H1 (cell line): ENCODE measurements at regions not wholly inside any gene's neighbourhood (a gene's known extent, or its start where the extent isn't known, plus 50 kb on each side); places are given as distances from the start of the nearest gene placed in this dataset.

ENCODE experiments used
- CTCF ChIA-PET: fragments of 300-600 bp; sonication (Branson Sonifier 250); formaldehyde crosslinking; loops from one replicate; lab custom pipeline; 2021; ENCODE audit not compliant: partially characterized antibody; lab: Charles Lee
- POLR2A ChIA-PET: fragments of 300-600 bp; sonication (Branson Sonifier 250); formaldehyde crosslinking; loops from one replicate; lab custom pipeline; 2021; ENCODE audit warnings: inconsistent platforms; ENCODE audit not compliant: partially characterized antibody; lab: Charles Lee
- DNase-seq, 2 experiments: peaks; one replicate each; pipeline versions ENCODE4 v3.0.0 to v3.0.0-alpha.2; 2010 to 2022; ENCODE audit warnings: low spot score in 2 of 2, low read depth in 1 of 2, mixed read lengths in 1 of 2
- FAIRE-seq: peaks from 2 replicates; lab custom pipeline; 2011; peaks lifted over from hg19 to GRCh38; lab: Jason Lieb, UNC
- H2AFZ ChIP-seq: 2 replicates; pipeline ENCODE4 v1.8.1; 2012; ENCODE audit warnings: low read length, inconsistent platforms
- H2AK5ac ChIP-seq: 2 replicates; pipeline ENCODE4 v1.6.1; 2013; ENCODE audit warnings: low read depth, low read length
- H2BK120ac ChIP-seq: replicated peaks from 2 replicates; pipeline ENCODE3; 2013; ENCODE audit warnings: low read depth, low read length, inconsistent platforms
- H2BK12ac ChIP-seq: 2 replicates; pipeline ENCODE4 v1.6.1; 2013; ENCODE audit warnings: low read depth, low read length
- H2BK15ac ChIP-seq: 2 replicates; pipeline ENCODE4 v1.6.1; 2013; ENCODE audit warnings: low read length
- H2BK20ac ChIP-seq: 2 replicates; pipeline ENCODE4 v1.6.1; 2013; ENCODE audit warnings: low read length
- H2BK5ac ChIP-seq: 2 replicates; pipeline ENCODE4 v1.6.1; 2013; ENCODE audit warnings: low read depth, low read length
- H3K14ac ChIP-seq: 2 replicates; pipeline ENCODE4 v1.6.1; 2013; ENCODE audit warnings: inconsistent platforms; ENCODE audit not compliant: insufficient read length
- H3K18ac ChIP-seq: 2 replicates; pipeline ENCODE4 v1.6.1; 2013; ENCODE audit warnings: low read length; ENCODE audit errors: extremely low read depth
- H3K23ac ChIP-seq: 2 replicates; pipeline ENCODE4 v1.6.1; 2013; ENCODE audit warnings: inconsistent platforms; ENCODE audit not compliant: insufficient read length
- H3K23me2 ChIP-seq: 2 replicates; pipeline ENCODE4 v1.6.1; 2013; ENCODE audit warnings: low read depth, low read length
- H3K27ac ChIP-seq: 2 replicates; pipeline ENCODE4 v1.6.1; 2011; ENCODE audit warnings: low read depth, low read length, inconsistent platforms
- H3K27me3 ChIP-seq, 4 experiments: replicated peaks in 1 of 4; 1 replicate in 1 of 4; 2 replicates in 3 of 4; pipeline versions ENCODE4 v1.6.1 to v1.8.1; 2011 to 2013; ENCODE audit warnings: low read length in 3 of 4, mild to moderate bottlenecking in 3 of 4, inconsistent platforms in 2 of 4, mixed read lengths in 2 of 4, moderate library complexity in 1 of 4; ENCODE audit not compliant: control insufficient read depth in 3 of 4, insufficient read depth in 3 of 4; ENCODE audit errors: extremely low read depth in 1 of 4
- H3K36me3 ChIP-seq, 4 experiments: 2 replicates each; pipeline versions ENCODE4 v1.6.1 to v1.8.1; 2011 to 2013; ENCODE audit warnings: mild to moderate bottlenecking in 4 of 4, low read length in 3 of 4, moderate library complexity in 2 of 4, control low read depth in 1 of 4, inconsistent platforms in 1 of 4; ENCODE audit not compliant: insufficient read depth in 4 of 4, control insufficient read depth in 2 of 4
- H3K4ac ChIP-seq: replicated peaks from 2 replicates; pipeline ENCODE3; 2013; ENCODE audit warnings: low read length, low read depth, mixed read lengths, inconsistent platforms; ENCODE audit not compliant: insufficient read length
- H3K4me1 ChIP-seq, 4 experiments: replicated peaks in 1 of 4; 1 replicate in 1 of 4; 2 replicates in 3 of 4; pipeline versions ENCODE4 v1.6.1 to v1.8.1; 2011 to 2013; ENCODE audit warnings: low read length in 3 of 4, inconsistent platforms in 2 of 4, mixed read lengths in 1 of 4; ENCODE audit not compliant: insufficient read depth in 4 of 4, control insufficient read depth in 3 of 4
- H3K4me2 ChIP-seq, 2 experiments: 2 replicates each; pipeline versions ENCODE4 v1.6.1 to v1.8.1; 2011 to 2013; ENCODE audit warnings: low read depth in 2 of 2, low read length in 2 of 2, control low read depth in 1 of 2, inconsistent platforms in 1 of 2, mild to moderate bottlenecking in 1 of 2; ENCODE audit not compliant: insufficient read depth in 1 of 2
- H3K4me3 ChIP-seq, 4 experiments: fragments of 200-600, 300-600 bp in 1 of 4; sonication (generic), shearing (Covaris generic), sonication (Bioruptor Twin) in 1 of 4; 2 replicates each; pipeline versions ENCODE4 v1.5.1 to v1.8.1; 2011 to 2016; ENCODE audit warnings: low read length in 4 of 4, low read depth in 3 of 4, control low read depth in 2 of 4, inconsistent platforms in 2 of 4, mild to moderate bottlenecking in 2 of 4, mixed read lengths in 1 of 4, moderate library complexity in 1 of 4; ENCODE audit not compliant: insufficient read depth in 2 of 4; ENCODE audit errors: extremely low read depth in 1 of 4
- H3K56ac ChIP-seq: replicated peaks from 2 replicates; pipeline ENCODE3; 2013; ENCODE audit warnings: low read depth, mild to moderate bottlenecking, mixed read lengths, low read length, inconsistent platforms; ENCODE audit not compliant: insufficient read length
- H3K79me1 ChIP-seq: 2 replicates; pipeline ENCODE4 v1.6.1; 2013; ENCODE audit warnings: low read depth, low read length, control low read depth
- H3K79me2 ChIP-seq, 2 experiments: 2 replicates each; pipeline versions ENCODE4 v1.6.1 to v1.8.1; 2012 to 2013; ENCODE audit warnings: low read length in 2 of 2, mild to moderate bottlenecking in 2 of 2, inconsistent platforms in 1 of 2; ENCODE audit not compliant: insufficient read depth in 2 of 2, control insufficient read depth in 1 of 2
- H3K9ac ChIP-seq, 4 experiments: replicated peaks in 1 of 4; 1 replicate in 1 of 4; 2 replicates in 3 of 4; pipeline versions ENCODE4 v1.6.1 to v1.8.1; 2011 to 2013; ENCODE audit warnings: low read depth in 3 of 4, low read length in 3 of 4, control low read depth in 2 of 4, mild to moderate bottlenecking in 2 of 4, moderate library complexity in 2 of 4, inconsistent platforms in 1 of 4; ENCODE audit errors: extremely low read depth in 1 of 4
- H3K9me3 ChIP-seq, 2 experiments: 2 replicates each; pipeline versions ENCODE4 v1.6.1 to v1.8.1; 2012 to 2013; ENCODE audit warnings: mild to moderate bottlenecking in 2 of 2, moderate library complexity in 2 of 2, control low read depth in 1 of 2, inconsistent platforms in 1 of 2, low read depth in 1 of 2, low read length in 1 of 2, mixed read lengths in 1 of 2; ENCODE audit not compliant: insufficient read depth in 2 of 2
- H4K20me1 ChIP-seq, 2 experiments: replicated peaks in 1 of 2; 2 replicates each; pipeline versions ENCODE3 to v1.8.1; 2011 to 2013; ENCODE audit warnings: inconsistent platforms in 2 of 2, low read length in 2 of 2, mild to moderate bottlenecking in 1 of 2; ENCODE audit not compliant: insufficient read depth in 2 of 2, control insufficient read depth in 1 of 2
- H4K5ac ChIP-seq: 2 replicates; pipeline ENCODE4 v1.6.1; 2013; ENCODE audit warnings: low read length, low read depth, mixed read lengths, inconsistent platforms; ENCODE audit not compliant: insufficient read length
- H4K8ac ChIP-seq: 2 replicates; pipeline ENCODE4 v1.8.0; 2013; ENCODE audit warnings: mild to moderate bottlenecking, moderate library complexity, low read length, inconsistent platforms; ENCODE audit not compliant: insufficient read depth; ENCODE audit errors: extremely low read depth
- H4K91ac ChIP-seq: replicated peaks from 2 replicates; pipeline ENCODE3; 2013; ENCODE audit warnings: low read length, mixed read lengths, inconsistent platforms; ENCODE audit not compliant: insufficient read length
- ASH2L ChIP-seq: fragments of 200-600, 300-600 bp; sonication (generic); IDR thresholded peaks from one replicate; pipeline ENCODE4 v1.7.1; 2017; ENCODE audit warnings: low read length
- ATF2 ChIP-seq: IDR thresholded peaks from 2 replicates; pipeline ENCODE4 v1.6.1; 2012; ENCODE audit warnings: low read length, inconsistent platforms
- CEBPB ChIP-seq: IDR thresholded peaks from 2 replicates; pipeline ENCODE4 v1.6.1; 2012; ENCODE audit warnings: low read depth, low read length
- CHD1 ChIP-seq: IDR thresholded peaks from 2 replicates; pipeline ENCODE4 v1.6.1; 2012; ENCODE audit warnings: low read depth, low read length, improper control_type of control experiment
- CTCF ChIP-seq, 3 experiments: IDR thresholded peaks; 1 replicate in 2 of 3; 2 replicates in 1 of 3; pipeline versions ENCODE4 v1.5.1 to v1.6.1; 2011; ENCODE audit warnings: low read length in 3 of 3, mild to moderate bottlenecking in 3 of 3, inconsistent platforms in 2 of 3, low read depth in 1 of 3, moderate library complexity in 1 of 3; ENCODE audit not compliant: insufficient read depth in 1 of 3; ENCODE audit errors: control extremely low read depth in 1 of 3
- GTF2F1 ChIP-seq: IDR thresholded peaks from 2 replicates; pipeline ENCODE4 v1.6.1; 2012; ENCODE audit warnings: low read depth, low read length, improper control_type of control experiment, borderline replicate concordance
- HDAC2 ChIP-seq, 2 experiments: fragments of 300-600 bp in 1 of 2; sonication (generic) in 1 of 2; IDR thresholded peaks; 2 replicates each; pipeline ENCODE4 v1.6.1; 2011 to 2012; ENCODE audit warnings: low read depth in 2 of 2, low read length in 2 of 2, mild to moderate bottlenecking in 2 of 2, moderate library complexity in 2 of 2, borderline replicate concordance in 1 of 2, inconsistent platforms in 1 of 2
- PHF8 ChIP-seq: fragments of 200-600 bp; sonication (generic); conservative IDR thresholded peaks from 2 replicates; pipeline ENCODE4 v1.7.1; 2012; ENCODE audit warnings: low read depth, mild to moderate bottlenecking, inconsistent platforms, low read length, moderate library complexity
- SP1 ChIP-seq: IDR thresholded peaks from 2 replicates; pipeline ENCODE4 v1.6.1; 2011; ENCODE audit warnings: low read depth, low read length
- SUZ12 ChIP-seq: fragments of 200-600 bp; sonication (generic); IDR thresholded peaks from 2 replicates; pipeline ENCODE4 v1.6.1; 2012; ENCODE audit warnings: mild to moderate bottlenecking, inconsistent platforms, low read length, moderate library complexity, mixed read lengths

- Histone ChIP-seq H3K36me3 (no peaks in the 10 kb centered on the region), H4K20me1 (no peaks in the 10 kb centered on the region), H3K23ac (no peak overlapping the region), H4K8ac (no peak overlapping the region), H2AK5ac (no peak overlapping the region), H3K79me2 (no peaks in the 10 kb centered on the region), H2AFZ (no peak overlapping the region), H3K4ac (no peak overlapping the region), H3K4me2 (no peak overlapping the region), H2BK120ac (no peak overlapping the region), H2BK20ac (no peak overlapping the region), H4K5ac (no peak overlapping the region), H2BK12ac (no peak overlapping the region), H3K14ac (no peak overlapping the region), H3K9ac (no peak overlapping the region), H3K27me3 (no peaks in the 10 kb centered on the region), H2BK15ac (no peak overlapping the region), H3K9me3 (no peaks in the 10 kb centered on the region), H3K18ac (no peak overlapping the region), H3K23me2 (no peaks in the 10 kb centered on the region), H4K91ac (no peak overlapping the region), H3K27ac (no peak overlapping the region), H3K4me1 (peaks cover 0 to 2% (median under 1%) of the 10 kb centered on the region in 4 experiments; a peak in 2 of 7 replicates), H3K79me1 (no peaks in the 10 kb centered on the region), H3K4me3 (no peak overlapping the region), H3K56ac (no peak overlapping the region), H2BK5ac (no peak overlapping the region)
- FAIRE-seq (no peak), DNase-seq (no peak)
- CTCF ChIA-PET: no interaction called here
- POLR2A ChIA-PET: no interaction called here
- TF ChIP-seq GTF2F1 (no peak), PHF8 (no peak), ATF2 (no peak), SP1 (no peak), HDAC2 (IDR thresholded peaks at IDR 0.05; ENCODE audit: borderline replicate concordance in 1 of 2, low read depth in 2 of 2, low read length in 2 of 2) (no peak), CTCF (IDR thresholded peaks at IDR 0.05; ENCODE audit: control extremely low read depth in 1 of 3, insufficient read depth in 1 of 3, low read depth in 1 of 3, low read length in 3 of 3) (no peak), ASH2L (no peak), SUZ12 (no peak), CHD1 (no peak), CEBPB (no peak)
Measured at GRCh38 chr6:113540466-113540865, 316.7 kb upstream of the MARCKS start.
